MV-4-11 (cell line): ENCODE measurements at regions not wholly inside any gene's neighbourhood (a gene's known extent, or its start where the extent isn't known, plus 50 kb on each side); places are given as distances from the start of the nearest gene placed in this dataset.

Experiments
- DNase-seq: peaks from one replicate; lab custom pipeline; 2025; lab: John Stamatoyannopoulos, UW

- DNase-seq: peak; percentile 7
Measured at GRCh38 chr3:187902041-187902471, 156.8 kb upstream of the BCL6 start.

GRCh38 chr3:187902936-187903335, 157.7 kb upstream of the BCL6 start:
- DNase-seq: no peak

GRCh38 chr3:187903697-187904096, 158.4 kb upstream of the BCL6 start:
- DNase-seq: no peak

GRCh38 chr3:187906416-187906815, 161.1 kb upstream of the BCL6 start:
- DNase-seq: no peak

- no peak for DNase-seq
Measured at GRCh38 chr3:187906920-187907319, 161.7 kb upstream of the BCL6 start.

- peak; percentile 48 for DNase-seq
Measured at GRCh38 chr3:187909866-187910265, 164.6 kb upstream of the BCL6 start.

- DNase-seq: no peak
Measured at GRCh38 chr3:187912007-187912406, 166.7 kb upstream of the BCL6 start.

- DNase-seq: no peak
Measured at GRCh38 chr3:187913617-187914033, 168.4 kb upstream of the BCL6 start.

- DNase-seq: no peak
Measured at GRCh38 chr3:187914231-187914630, 169.0 kb upstream of the BCL6 start.

GRCh38 chr3:187916072-187916471, 170.8 kb upstream of the BCL6 start:
- DNase-seq: no peak

- no peak for DNase-seq
Measured at GRCh38 chr3:187918081-187918644, 172.9 kb upstream of the BCL6 start.

GRCh38 chr3:187919048-187919447, 173.8 kb upstream of the BCL6 start:
- DNase-seq: peak; percentile 91

GRCh38 chr3:187919544-187919943, 174.3 kb upstream of the BCL6 start:
- DNase-seq: peak; percentile 77

- no peak for DNase-seq
Measured at GRCh38 chr3:187920030-187920429, 174.8 kb upstream of the BCL6 start.

GRCh38 chr3:187920913-187921312, 175.6 kb upstream of the BCL6 start:
- no peak for DNase-seq

- no peak for DNase-seq
Measured at GRCh38 chr3:187921391-187922074, 176.3 kb upstream of the BCL6 start.

- DNase-seq: no peak
Measured at GRCh38 chr3:187922704-187923416, 177.6 kb upstream of the BCL6 start.

- no peak for DNase-seq
Measured at GRCh38 chr3:187924651-187925050, 179.4 kb upstream of the BCL6 start.

GRCh38 chr3:187925326-187925725, 180.1 kb upstream of the BCL6 start:
- DNase-seq: no peak

GRCh38 chr3:187926620-187927019, 181.4 kb upstream of the BCL6 start:
- no peak for DNase-seq

- no peak for DNase-seq
Measured at GRCh38 chr3:187927565-187927964, 182.3 kb upstream of the BCL6 start.

- DNase-seq: no peak
Measured at GRCh38 chr3:187929112-187929816, 184.0 kb upstream of the BCL6 start.

GRCh38 chr3:187930021-187930420, 184.8 kb upstream of the BCL6 start:
- DNase-seq: no peak
